Astrocyte of the cerebellum (primary cell): ENCODE measurements at regions not wholly inside any gene's neighbourhood (a gene's known extent, or its start where the extent isn't known, plus 50 kb on each side); places are given as distances from the start of the nearest gene placed in this dataset.
"Not testable (repeated sequence)": the region's sequence is repeated elsewhere in the genome, so short reads cannot be mapped to it uniquely, and the experiment has no call there.

Experiments
- DNase-seq: peaks from one replicate; pipeline ENCODE4 v3.0.0-alpha.2; 2011; ENCODE audit warnings: low read depth
- H3K4me3 ChIP-seq: 2 replicates; pipeline ENCODE4 v1.5.1; 2011; ENCODE audit warnings: mild to moderate bottlenecking, low read depth, low read length, moderate library complexity
- in situ Hi-C: cut with HindIII; loops from 2 replicates; pipeline ENCODE4 v1.10.0; 2017; ENCODE audit warnings: low sequenced_read_pairs
- TF ChIP-seq, protein P1 (sequence below): IDR thresholded peaks from 2 replicates; pipeline ENCODE4 v1.5.1; 2012; ENCODE audit warnings: low read length, low read depth, moderate library complexity, mild to moderate bottlenecking; ENCODE audit errors: missing control alignments

GRCh38 chr18:51498085-51498855, 300.8 kb upstream of the MEX3C start:
- H3K4me3 ChIP-seq: no peak overlapping the region
- in situ Hi-C loops: no loop called here
- TF ChIP-seq, protein P1, sequence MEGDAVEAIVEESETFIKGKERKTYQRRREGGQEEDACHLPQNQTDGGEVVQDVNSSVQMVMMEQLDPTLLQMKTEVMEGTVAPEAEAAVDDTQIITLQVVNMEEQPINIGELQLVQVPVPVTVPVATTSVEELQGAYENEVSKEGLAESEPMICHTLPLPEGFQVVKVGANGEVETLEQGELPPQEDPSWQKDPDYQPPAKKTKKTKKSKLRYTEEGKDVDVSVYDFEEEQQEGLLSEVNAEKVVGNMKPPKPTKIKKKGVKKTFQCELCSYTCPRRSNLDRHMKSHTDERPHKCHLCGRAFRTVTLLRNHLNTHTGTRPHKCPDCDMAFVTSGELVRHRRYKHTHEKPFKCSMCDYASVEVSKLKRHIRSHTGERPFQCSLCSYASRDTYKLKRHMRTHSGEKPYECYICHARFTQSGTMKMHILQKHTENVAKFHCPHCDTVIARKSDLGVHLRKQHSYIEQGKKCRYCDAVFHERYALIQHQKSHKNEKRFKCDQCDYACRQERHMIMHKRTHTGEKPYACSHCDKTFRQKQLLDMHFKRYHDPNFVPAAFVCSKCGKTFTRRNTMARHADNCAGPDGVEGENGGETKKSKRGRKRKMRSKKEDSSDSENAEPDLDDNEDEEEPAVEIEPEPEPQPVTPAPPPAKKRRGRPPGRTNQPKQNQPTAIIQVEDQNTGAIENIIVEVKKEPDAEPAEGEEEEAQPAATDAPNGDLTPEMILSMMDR: no peak
- DNase-seq: no peak

DNA sequence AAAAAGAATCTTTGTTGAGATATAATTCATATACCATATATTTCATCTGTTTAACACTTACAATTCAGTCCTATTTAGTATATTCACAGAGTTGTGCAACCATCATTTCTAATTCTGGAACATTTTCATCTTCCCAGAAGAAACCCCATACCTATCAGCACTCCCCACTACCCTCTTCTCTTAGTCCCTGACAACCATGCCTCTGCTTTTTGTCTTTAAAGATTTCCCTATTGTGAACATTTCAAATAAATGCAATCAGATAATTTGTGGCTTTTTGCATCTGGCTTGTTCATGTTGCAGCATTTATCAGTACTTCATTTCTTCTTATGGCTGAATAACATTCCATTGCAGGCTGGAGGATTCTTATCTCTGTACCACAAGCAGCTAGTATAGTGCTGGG, 305.9 kb upstream of the MEX3C start:
- H3K4me3 ChIP-seq: no peak overlapping the region
- in situ Hi-C loops: no loop called here
- TF ChIP-seq, protein P1: no peak
- no peak for DNase-seq

DNA sequence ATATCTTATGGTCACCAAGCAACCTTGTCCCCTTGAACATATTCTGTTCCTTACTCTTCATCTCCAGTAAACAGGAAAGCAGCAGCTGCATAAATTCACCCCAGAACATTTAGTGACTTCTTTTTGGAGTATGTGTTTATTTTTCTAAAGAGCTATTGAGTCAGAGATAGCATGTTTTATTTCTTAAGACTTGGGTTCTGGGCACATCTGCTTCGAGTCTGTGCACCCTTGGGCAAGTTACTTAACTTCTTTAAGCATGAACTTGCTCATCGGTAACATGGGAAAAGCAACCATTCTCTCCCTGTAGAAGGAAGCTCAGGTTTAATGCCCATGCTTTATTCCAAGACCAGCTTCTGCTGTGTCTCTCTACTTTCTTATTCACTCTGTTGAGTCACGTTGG, 309.3 kb upstream of the MEX3C start:
- in situ Hi-C loops: no loop called here
- DNase-seq: no peak
- TF ChIP-seq, protein P1: no peak
- H3K4me3 ChIP-seq: no peak overlapping the region

- H3K4me3 ChIP-seq, in situ Hi-C loops, DNase-seq: not testable (repeated sequence)
Measured at GRCh38 chr18:51508410-51508809, 310.9 kb upstream of the MEX3C start.

- no peak for DNase-seq
- in situ Hi-C loops: no loop called here
- TF ChIP-seq, protein P1: no peak
- no peak overlapping the region for H3K4me3 ChIP-seq
Measured at GRCh38 chr18:51510020-51510419, 312.5 kb upstream of the MEX3C start.

GRCh38 chr18:51513517-51513916, 316.0 kb upstream of the MEX3C start:
- in situ Hi-C loops: no loop called here
- DNase-seq: no peak
- no peak overlapping the region for H3K4me3 ChIP-seq
- TF ChIP-seq, protein P1: no peak

DNA sequence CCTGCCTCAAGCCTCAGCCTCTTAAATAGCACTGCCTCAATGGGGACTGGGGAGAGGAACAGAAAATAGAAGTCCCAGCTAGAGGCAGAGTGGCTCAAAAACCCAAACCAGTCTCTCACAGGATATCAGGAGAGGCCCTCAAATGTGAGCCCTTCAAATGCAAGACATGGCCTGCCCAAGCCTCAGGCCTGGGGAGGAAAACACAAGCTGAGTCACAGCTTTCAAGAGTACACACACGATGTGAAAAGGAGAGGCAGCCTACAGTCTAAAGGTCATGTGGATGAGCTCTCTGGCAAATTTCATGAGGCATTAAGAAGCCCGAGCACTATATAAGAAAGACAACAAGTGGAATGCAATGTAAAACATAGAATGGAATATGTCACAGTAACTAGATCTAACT, 316.6 kb upstream of the MEX3C start:
- H3K4me3 ChIP-seq: no peak overlapping the region
- TF ChIP-seq, protein P1: no peak
- DNase-seq: no peak
- in situ Hi-C loops: no loop called here
